HG03460 (cell line): ENCODE measurements at regions not wholly inside any gene's neighbourhood (a gene's known extent, or its start where the extent isn't known, plus 50 kb on each side); places are given as distances from the start of the nearest gene placed in this dataset.

Source experiments
- ATAC-seq: cut with Tn5 transposase; IDR thresholded peaks from one replicate; pipeline ENCODE4 v1.9.1; 2021; ENCODE audit not compliant: unreplicated experiment

- ATAC-seq: no peak
Measured at GRCh38 chr6:169902070-169902469, 150.6 kb downstream of the ERMARD start.

- no peak for ATAC-seq
Measured at GRCh38 chr6:169899481-169900145, 148.2 kb downstream of the ERMARD start.

- ATAC-seq: no peak
Measured at GRCh38 chr6:169898788-169899480, 147.5 kb downstream of the ERMARD start.

GRCh38 chr6:169897601-169898358, 146.4 kb downstream of the ERMARD start:
- no peak for ATAC-seq

GRCh38 chr6:169896826-169897456, 145.5 kb downstream of the ERMARD start:
- ATAC-seq: no peak

GRCh38 chr6:169895926-169896761, 144.7 kb downstream of the ERMARD start:
- ATAC-seq: no peak

GRCh38 chr6:169895000-169895759, 143.8 kb downstream of the ERMARD start:
- ATAC-seq: no peak

GRCh38 chr6:169894377-169894960, 143.0 kb downstream of the ERMARD start:
- ATAC-seq: no peak

GRCh38 chr6:169893624-169894023, 142.2 kb downstream of the ERMARD start:
- ATAC-seq: no peak

- ATAC-seq: no peak
Measured at GRCh38 chr6:169891846-169892245, 140.4 kb downstream of the ERMARD start.

GRCh38 chr6:169891421-169891820, 140.0 kb downstream of the ERMARD start:
- ATAC-seq: no peak

GRCh38 chr6:169890901-169891300, 139.5 kb downstream of the ERMARD start:
- no peak for ATAC-seq

- no peak for ATAC-seq
Measured at GRCh38 chr6:169890049-169890448, 138.6 kb downstream of the ERMARD start.

- ATAC-seq: no peak
Measured at GRCh38 chr6:169887529-169888140, 136.2 kb downstream of the ERMARD start.

- ATAC-seq: no peak
Measured at GRCh38 chr6:169886631-169887227, 135.3 kb downstream of the ERMARD start.

- ATAC-seq: no peak
Measured at GRCh38 chr6:169885831-169886230, 134.4 kb downstream of the ERMARD start.

- ATAC-seq: no peak
Measured at GRCh38 chr6:169885131-169885530, 133.7 kb downstream of the ERMARD start.

- ATAC-seq: no peak
Measured at GRCh38 chr6:169884158-169884557, 132.7 kb downstream of the ERMARD start.

GRCh38 chr6:169883316-169883715, 131.9 kb downstream of the ERMARD start:
- ATAC-seq: no peak
